GM12872 (cell line): ENCODE measurements at regions not wholly inside any gene's neighbourhood (a gene's known extent, or its start where the extent isn't known, plus 50 kb on each side); places are given as distances from the start of the nearest gene placed in this dataset.

Source experiments
- TF ChIP-seq, protein P1 (sequence below): IDR thresholded peaks from 3 replicates; pipeline ENCODE4 v1.5.1; 2011; ENCODE audit warnings: low read depth, mild to moderate bottlenecking, low read length, moderate library complexity; ENCODE audit not compliant: insufficient read depth

DNA sequence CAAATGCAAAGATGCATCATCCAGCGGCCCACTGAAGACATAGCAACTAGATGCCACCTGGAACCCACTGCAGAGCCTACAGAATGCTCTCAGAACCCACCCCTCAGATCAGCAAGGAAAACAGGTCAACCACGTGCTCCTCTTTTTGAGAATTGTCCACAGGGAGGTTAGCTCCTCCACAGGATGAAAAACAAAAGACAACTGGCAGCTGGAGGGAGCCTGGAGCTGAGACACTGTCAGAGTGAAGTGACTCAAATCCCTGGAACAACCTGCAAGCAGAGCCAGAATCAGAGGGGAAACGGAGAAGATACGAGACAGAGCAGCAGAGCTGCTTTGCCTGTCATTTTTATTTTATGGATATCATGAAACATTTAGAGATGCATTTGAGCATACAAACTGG lies 277.6 kb downstream of the GASK1B start:
- TF ChIP-seq, protein P1, sequence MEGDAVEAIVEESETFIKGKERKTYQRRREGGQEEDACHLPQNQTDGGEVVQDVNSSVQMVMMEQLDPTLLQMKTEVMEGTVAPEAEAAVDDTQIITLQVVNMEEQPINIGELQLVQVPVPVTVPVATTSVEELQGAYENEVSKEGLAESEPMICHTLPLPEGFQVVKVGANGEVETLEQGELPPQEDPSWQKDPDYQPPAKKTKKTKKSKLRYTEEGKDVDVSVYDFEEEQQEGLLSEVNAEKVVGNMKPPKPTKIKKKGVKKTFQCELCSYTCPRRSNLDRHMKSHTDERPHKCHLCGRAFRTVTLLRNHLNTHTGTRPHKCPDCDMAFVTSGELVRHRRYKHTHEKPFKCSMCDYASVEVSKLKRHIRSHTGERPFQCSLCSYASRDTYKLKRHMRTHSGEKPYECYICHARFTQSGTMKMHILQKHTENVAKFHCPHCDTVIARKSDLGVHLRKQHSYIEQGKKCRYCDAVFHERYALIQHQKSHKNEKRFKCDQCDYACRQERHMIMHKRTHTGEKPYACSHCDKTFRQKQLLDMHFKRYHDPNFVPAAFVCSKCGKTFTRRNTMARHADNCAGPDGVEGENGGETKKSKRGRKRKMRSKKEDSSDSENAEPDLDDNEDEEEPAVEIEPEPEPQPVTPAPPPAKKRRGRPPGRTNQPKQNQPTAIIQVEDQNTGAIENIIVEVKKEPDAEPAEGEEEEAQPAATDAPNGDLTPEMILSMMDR, result no peak

DNA sequence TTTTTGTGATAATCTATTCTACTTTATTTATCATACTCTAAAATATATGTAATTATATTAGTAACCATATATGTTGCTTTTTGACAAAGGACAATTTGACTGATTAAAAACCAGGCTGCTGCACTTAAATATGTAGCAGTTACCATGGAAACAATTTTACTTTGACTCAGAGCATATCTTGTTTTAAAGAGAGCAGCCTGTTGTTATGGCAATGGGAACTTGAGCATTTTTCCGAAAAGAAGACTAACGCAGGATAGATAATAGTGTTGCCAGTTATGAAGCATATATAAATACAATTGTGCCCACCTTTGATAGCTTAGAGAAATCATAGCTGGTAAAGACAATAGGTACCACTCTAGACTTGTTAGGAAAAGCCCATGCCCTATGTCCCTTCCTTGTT lies 283.0 kb downstream of the GASK1B start:
- TF ChIP-seq, protein P1, result no peak

DNA sequence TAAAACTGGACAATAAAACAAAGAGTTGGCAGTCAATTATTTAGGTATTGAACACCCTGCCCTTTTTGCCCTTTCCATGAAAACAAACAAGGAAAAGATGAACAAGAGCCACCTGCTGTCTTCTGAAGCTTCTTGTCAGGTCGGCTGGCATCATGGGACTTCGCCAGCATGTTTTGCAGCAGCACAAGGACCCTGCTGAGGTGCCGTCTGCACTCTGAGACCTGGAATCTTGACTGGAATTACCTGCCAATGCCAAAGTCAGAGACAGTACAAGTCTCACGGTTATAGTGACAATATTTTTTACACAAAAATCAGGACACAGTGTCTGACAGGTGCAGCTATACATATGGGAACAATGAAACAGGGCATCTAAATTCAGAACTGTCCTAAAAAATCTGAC lies 284.5 kb downstream of the GASK1B start:
- TF ChIP-seq, protein P1, result no peak

DNA sequence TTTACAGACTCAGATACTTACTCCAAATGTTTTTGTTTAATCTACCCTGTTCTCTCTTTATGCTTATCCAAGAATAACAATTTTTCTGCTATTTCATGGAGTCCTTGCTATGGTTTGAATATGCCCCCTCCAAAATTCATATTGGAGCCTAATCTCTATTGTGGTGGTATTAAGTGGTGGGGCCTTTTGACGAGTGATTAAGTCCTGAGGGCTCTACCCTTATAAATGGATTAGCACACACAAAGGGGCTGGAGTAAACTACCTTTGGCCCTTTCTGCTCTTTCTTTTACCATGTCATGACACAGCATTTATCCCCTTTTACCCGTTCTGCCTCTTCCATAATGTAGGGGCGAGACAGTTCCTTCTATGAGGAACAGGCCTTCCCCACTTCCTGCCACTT lies 285.5 kb downstream of the GASK1B start:
- TF ChIP-seq, protein P1, result no peak

DNA sequence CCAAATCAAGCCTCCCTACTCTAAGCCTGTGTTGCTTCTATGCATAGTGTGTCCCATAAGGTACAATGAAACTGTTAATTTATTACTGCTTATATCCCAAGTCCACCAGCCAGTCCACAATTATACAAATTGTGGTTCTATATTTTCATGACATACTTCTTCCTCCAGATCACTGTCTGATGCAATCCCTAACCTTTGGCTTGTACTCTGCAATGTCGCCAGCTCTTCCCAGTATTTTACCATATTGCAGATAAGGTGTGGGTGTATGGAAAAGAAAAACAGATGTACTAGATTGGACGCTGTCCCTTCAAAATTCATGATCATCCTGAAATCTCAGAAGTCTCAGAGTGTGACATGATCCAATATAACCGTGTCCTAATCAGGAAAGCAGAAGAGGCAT lies 286.2 kb downstream of the GASK1B start:
- TF ChIP-seq, protein P1, result no peak

DNA sequence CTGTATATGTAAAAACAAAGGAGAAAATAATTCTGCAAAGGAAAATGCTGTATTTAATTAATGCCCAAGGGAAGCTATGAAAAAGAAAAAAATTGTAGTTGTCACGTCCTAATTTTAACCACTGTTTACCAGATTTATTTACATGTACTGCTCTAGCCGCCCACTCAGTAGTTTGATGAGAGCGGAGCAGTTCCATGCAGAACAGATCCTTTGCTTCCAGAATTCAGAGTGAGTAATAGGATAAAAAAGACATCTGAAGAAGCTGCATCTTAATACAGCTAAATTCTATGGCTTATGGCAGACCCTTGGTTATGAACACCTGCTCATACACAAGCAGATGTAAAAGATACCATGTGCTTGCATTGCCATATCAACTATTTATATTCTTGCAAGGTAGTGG lies 287.0 kb downstream of the GASK1B start:
- TF ChIP-seq, protein P1, result no peak

DNA sequence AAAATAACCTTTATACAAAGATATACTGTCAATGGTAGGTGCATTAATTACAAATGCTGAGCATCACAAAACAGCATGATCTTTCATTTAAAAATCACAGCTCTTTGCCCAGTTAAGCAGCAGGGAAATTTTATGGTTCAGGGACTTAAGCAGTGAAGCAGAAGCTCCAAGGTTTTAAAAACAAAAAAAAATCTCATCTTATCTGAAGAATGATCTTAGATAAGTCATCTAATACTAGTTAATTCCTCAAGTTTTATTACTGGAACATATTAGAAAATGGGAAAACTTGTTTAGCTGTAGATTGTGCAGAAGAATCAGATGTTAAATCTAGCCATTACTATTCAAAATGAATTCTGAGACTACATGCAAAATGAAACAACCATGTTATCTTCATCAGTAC lies 289.9 kb downstream of the GASK1B start:
- TF ChIP-seq, protein P1, result no peak

DNA sequence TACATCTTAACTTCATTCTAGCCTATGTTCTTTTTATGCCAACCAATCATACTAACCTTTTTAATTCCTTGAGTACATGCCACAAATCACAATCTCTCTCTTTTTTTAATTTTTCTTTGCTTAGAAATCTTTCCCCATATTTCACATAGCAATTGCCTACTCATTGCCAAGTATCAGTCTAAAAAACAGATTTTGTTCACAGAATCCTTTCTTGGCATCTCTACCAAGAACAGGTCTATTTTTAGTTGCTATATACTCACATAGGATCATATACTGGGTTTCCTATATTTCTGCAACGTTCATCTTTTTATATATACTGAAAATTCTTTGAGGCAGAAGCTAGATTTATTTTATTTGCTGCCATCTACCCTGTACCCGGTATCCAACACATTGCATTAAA lies 292.1 kb downstream of the GASK1B start:
- TF ChIP-seq, protein P1, result no peak
